Psoas muscle (tissue), 7 donors: ENCODE measurements at regions not wholly inside any gene's neighbourhood (a gene's known extent, or its start where the extent isn't known, plus 50 kb on each side); places are given as distances from the start of the nearest gene placed in this dataset.

Experiments used
- ATAC-seq, 4 donors: fragments of 200-7000 bp; cut with Tn5 transposase; one replicate each; pipeline ENCODE4 v1.9.1; 2020; ENCODE audit warnings: moderate library complexity in 3 of 4, mild to moderate bottlenecking in 2 of 4
- DNase-seq, 2 donors: peaks; one replicate each; pipeline ENCODE4 v3.0.0-alpha.2; 2020
- H3K27ac ChIP-seq: fragments of 200-600 bp; one replicate; pipeline ENCODE4 v1.8.0; 2022
- H3K27me3 ChIP-seq, 3 donors: fragments of 200-600 bp in 1 of 3; one replicate each; pipeline versions ENCODE4 v1.6.1 to v1.8.0; 2013 to 2022; ENCODE audit warnings: low read length in 2 of 3, mild to moderate bottlenecking in 2 of 3, moderate library complexity in 1 of 3; ENCODE audit not compliant: insufficient read depth in 3 of 3
- H3K36me3 ChIP-seq, 2 donors: fragments of 200-600 bp in 1 of 2; one replicate each; pipeline versions ENCODE4 v1.6.1 to v1.8.0; 2013 to 2022; ENCODE audit warnings: low read depth in 1 of 2, mild to moderate bottlenecking in 1 of 2, moderate library complexity in 1 of 2; ENCODE audit not compliant: insufficient read depth in 1 of 2
- H3K4me1 ChIP-seq: fragments of 200-600 bp; one replicate; pipeline ENCODE4 v1.8.0; 2022
- H3K4me3 ChIP-seq: fragments of 200-600 bp; one replicate; pipeline ENCODE4 v1.8.0; 2022; ENCODE audit warnings: mild to moderate bottlenecking
- H3K9me3 ChIP-seq: fragments of 200-600 bp; one replicate; pipeline ENCODE4 v1.8.0; 2022
- WGBS, 3 donors: extraction: QIAGEN DNeasy Blood & Tissue Kit; methylation state at CpG; one replicate each; pipeline versions ENCODE4 v1.1.6 to v1.1.7; 2013; 5-methylcytosine and 5-hydroxymethylcytosine counted together
- intact Hi-C, 2 donors: fragments of 100-400 bp; cut with DNase I; formaldehyde crosslinking; loops; one replicate each; pipeline versions ENCODE4 v1.11.0 to v1.14.2; 2022
- TF ChIP-seq, protein P1 (sequence below): fragments of 200-600 bp; IDR thresholded peaks from one replicate; pipeline ENCODE4 v1.8.0; 2022; ENCODE audit warnings: antibody characterized with exemption
- donor health status: healthy with polysubstance abuse.
- donor health status: DM: no; HTN: no; CAD: no; lungs with moderate emphysema.
- donor health status: Bipolar disorder and iron deficiency.
- donor health status: healthy.
- donor health status: DM: yes; HTN: yes; CAD: no.
- donor health status: DM: no; HTN: no; CAD: no.
- donor health status: DM: yes; HTN: yes; CAD: no.

DNA sequence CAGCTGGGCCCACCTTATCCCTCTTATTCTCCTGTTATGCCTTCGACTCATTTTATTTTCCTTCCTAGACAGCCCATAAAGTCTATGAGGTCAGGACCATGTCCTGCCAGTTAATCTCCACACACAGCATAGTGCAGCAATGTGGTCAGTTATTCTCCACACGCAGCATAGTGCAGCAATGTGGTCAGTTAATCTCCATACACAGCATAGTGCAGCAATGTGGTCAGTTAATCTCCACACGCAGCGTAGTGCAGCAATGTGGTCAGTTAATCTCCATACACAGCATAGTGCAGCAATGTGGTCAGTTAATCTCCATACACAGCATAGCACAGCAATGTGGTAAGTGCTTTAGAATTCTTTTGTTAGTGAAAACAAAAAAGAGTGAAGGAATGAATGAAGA, 77.8 kb downstream of the TEX36 start:
- Histone ChIP-seq H3K27me3 (no peaks in the 10 kb centered on the region), H3K4me1 (no peaks in the 10 kb centered on the region), H3K27ac (no peak overlapping the region), H3K9me3 (no peaks in the 10 kb centered on the region), H3K4me3 (no peak overlapping the region), H3K36me3 (no peaks in the 10 kb centered on the region)
- intact Hi-C loops = no loop called here
- WGBS, 3 donors = 75 to 80% (median 77%) methylated on average over 4 of the region's 4 CpGs
- TF ChIP-seq, protein P1, sequence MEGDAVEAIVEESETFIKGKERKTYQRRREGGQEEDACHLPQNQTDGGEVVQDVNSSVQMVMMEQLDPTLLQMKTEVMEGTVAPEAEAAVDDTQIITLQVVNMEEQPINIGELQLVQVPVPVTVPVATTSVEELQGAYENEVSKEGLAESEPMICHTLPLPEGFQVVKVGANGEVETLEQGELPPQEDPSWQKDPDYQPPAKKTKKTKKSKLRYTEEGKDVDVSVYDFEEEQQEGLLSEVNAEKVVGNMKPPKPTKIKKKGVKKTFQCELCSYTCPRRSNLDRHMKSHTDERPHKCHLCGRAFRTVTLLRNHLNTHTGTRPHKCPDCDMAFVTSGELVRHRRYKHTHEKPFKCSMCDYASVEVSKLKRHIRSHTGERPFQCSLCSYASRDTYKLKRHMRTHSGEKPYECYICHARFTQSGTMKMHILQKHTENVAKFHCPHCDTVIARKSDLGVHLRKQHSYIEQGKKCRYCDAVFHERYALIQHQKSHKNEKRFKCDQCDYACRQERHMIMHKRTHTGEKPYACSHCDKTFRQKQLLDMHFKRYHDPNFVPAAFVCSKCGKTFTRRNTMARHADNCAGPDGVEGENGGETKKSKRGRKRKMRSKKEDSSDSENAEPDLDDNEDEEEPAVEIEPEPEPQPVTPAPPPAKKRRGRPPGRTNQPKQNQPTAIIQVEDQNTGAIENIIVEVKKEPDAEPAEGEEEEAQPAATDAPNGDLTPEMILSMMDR = no peak
- no peak for ATAC-seq
- DNase-seq = no peak

DNA sequence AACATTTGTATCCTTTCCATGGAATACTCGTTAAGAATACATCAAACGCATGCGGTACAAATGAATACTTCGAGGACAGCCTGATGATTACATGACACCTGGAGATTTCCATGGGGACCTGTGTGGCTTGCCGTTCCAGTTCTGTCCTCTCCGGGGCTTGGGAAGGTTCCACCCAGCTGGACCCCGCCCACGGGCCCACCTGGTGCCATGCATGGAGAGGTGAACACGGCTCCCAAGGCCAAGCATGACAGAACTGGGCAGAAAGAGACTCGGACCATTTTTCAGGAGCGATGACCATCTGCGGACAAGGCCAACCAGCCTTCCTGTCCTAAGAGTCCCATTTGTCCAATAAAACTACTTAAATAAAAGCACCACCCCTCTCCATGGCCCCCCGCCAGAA, 80.1 kb downstream of the TEX36 start:
- Histone ChIP-seq H3K4me1 (no peaks in the 10 kb centered on the region), H3K27ac (no peak overlapping the region), H3K27me3 (no peaks in the 10 kb centered on the region), H3K4me3 (no peak overlapping the region), H3K9me3 (no peaks in the 10 kb centered on the region), H3K36me3 (no peaks in the 10 kb centered on the region)
- 70 to 74% (median 73%) methylated on average over 13 of the region's 13 CpGs for WGBS, 3 donors
- no peak for DNase-seq
- no peak for ATAC-seq
- TF ChIP-seq, protein P1 = no peak
- intact Hi-C loops = no loop called here

DNA sequence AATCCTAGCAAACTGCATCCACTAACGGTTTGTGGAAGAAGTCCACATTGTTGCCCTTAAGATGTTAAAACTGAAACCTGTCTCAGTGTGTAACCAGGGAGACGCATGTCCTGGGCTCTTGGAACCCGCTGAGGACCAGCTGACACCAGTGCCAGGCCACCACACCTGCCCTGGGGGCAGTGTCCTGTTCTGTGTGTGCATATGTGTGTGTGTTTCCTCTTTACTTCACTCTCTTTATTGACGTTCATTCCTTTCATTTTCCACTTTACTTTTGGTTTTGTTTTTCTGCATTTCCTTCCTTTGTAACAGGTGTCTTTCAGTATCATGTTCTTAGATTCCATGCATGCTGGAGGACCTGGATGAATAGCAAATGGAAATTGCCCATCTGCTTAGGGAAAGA, 83.8 kb downstream of the TEX36 start:
- 64 to 70% (median 65%) methylated on average over 4 of the region's 4 CpGs for WGBS, 3 donors
- intact Hi-C loops = no loop called here

DNA sequence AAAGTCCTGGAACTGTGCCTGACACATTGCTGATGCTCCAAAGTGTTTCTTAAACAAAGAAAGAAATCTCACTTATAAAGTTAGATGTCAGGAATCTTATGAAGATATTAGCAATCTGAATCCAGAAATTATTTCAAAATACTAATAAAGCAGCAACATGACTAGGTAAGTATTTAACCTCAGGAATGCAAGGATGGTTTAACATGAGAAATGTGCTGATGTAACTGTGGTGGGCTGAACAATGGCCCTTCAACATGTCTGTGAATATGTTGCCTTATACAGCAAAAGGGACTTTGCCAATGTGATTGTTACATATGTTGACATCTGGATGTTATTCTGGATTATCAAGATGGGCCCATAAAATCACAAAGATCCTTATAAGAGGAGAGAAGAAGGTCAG, 87.1 kb downstream of the TEX36 start:
- ATAC-seq (no peak), DNase-seq (no peak)
- Histone ChIP-seq H3K9me3 (no peaks in the 10 kb centered on the region), H3K4me3 (no peak overlapping the region), H3K4me1 (no peaks in the 10 kb centered on the region), H3K27ac (no peak overlapping the region), H3K27me3 (no peaks in the 10 kb centered on the region), H3K36me3 (no peaks in the 10 kb centered on the region)
- TF ChIP-seq, protein P1 = no peak
- intact Hi-C loops = no loop called here

More for the DNA sequence above, 83.8 kb downstream of the TEX36 start:
- Histone ChIP-seq H3K4me3 (no peak overlapping the region), H3K36me3 (no peaks in the 10 kb centered on the region), H3K4me1 (no peaks in the 10 kb centered on the region), H3K9me3 (no peaks in the 10 kb centered on the region), H3K27me3 (no peaks in the 10 kb centered on the region), H3K27ac (no peak overlapping the region)
- ATAC-seq = no peak
- no peak for DNase-seq
- TF ChIP-seq, protein P1 = no peak

DNA sequence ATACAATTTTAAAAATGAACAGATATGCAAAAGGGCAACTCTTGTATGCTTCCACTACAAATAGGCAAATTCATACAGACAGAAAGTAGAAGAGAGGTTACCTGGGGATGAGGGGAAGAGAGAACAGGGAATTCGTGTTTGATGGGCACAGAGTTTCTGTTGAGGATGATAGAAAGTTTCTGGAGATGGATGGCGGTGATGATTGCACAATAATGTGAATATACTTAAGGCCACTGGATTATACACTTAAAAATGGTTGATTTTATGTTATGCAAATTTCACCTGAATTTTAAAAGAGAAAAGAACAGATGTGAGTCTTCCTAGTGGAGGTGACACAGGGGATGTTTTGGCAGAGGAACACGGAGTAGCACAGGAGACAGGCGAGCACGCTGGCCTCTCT, 89.3 kb downstream of the TEX36 start:
- H3K27me3 ChIP-seq = no peaks in the 10 kb centered on the region
- TF ChIP-seq, protein P1 = no peak

More for the DNA sequence above, 89.3 kb downstream of the TEX36 start:
- H3K4me3 ChIP-seq = no peak overlapping the region
- no peaks in the 10 kb centered on the region for H3K9me3 ChIP-seq
- H3K4me1 ChIP-seq = no peaks in the 10 kb centered on the region
- H3K27ac ChIP-seq = no peak overlapping the region
- WGBS, 3 donors = 80 to 85% (median 83%) methylated on average over 5 of the region's 5 CpGs
- no peaks in the 10 kb centered on the region for H3K36me3 ChIP-seq
- intact Hi-C loops = no loop called here
- DNase-seq (no peak), ATAC-seq (no peak)
